Progenitor cell of endocrine pancreas (in vitro differentiated cells): ENCODE measurements at regions not wholly inside any gene's neighbourhood (a gene's known extent, or its start where the extent isn't known, plus 50 kb on each side); places are given as distances from the start of the nearest gene placed in this dataset.

Source experiments
- DNase-seq: peaks from one replicate; pipeline ENCODE4 v3.0.0; 2021; ENCODE audit warnings: low spot score; ENCODE audit not compliant: unreplicated experiment
- H3K27ac Mint-ChIP-seq: 2 replicates; pipeline ENCODE4 v1.8.0; 2021; ENCODE audit warnings: mild to moderate bottlenecking, moderate library complexity, mixed read lengths
- H3K27me3 Mint-ChIP-seq: 2 replicates; pipeline ENCODE4 v1.8.0; 2021; ENCODE audit warnings: mixed read lengths
- H3K36me3 Mint-ChIP-seq: 2 replicates; pipeline ENCODE4 v1.8.0; 2022; ENCODE audit warnings: mixed read lengths; ENCODE audit not compliant: insufficient read depth
- H3K4me1 Mint-ChIP-seq: 2 replicates; pipeline ENCODE4 v1.8.0; 2021; ENCODE audit warnings: low read depth, mixed read lengths
- H3K4me3 Mint-ChIP-seq: 2 replicates; pipeline ENCODE4 v1.8.0; 2021; ENCODE audit warnings: low read depth, mild to moderate bottlenecking, moderate library complexity, mixed read lengths
- H3K9me3 Mint-ChIP-seq: 2 replicates; pipeline ENCODE4 v1.8.0; 2021; ENCODE audit warnings: low read depth, mixed read lengths
- CTCF ChIP-seq: fragments of 200-600 bp; sonication (generic); IDR thresholded peaks from one replicate; pipeline ENCODE4 v1.5.0; 2021; ENCODE audit warnings: antibody characterized with exemption, mild to moderate bottlenecking; ENCODE audit not compliant: unreplicated experiment

DNA sequence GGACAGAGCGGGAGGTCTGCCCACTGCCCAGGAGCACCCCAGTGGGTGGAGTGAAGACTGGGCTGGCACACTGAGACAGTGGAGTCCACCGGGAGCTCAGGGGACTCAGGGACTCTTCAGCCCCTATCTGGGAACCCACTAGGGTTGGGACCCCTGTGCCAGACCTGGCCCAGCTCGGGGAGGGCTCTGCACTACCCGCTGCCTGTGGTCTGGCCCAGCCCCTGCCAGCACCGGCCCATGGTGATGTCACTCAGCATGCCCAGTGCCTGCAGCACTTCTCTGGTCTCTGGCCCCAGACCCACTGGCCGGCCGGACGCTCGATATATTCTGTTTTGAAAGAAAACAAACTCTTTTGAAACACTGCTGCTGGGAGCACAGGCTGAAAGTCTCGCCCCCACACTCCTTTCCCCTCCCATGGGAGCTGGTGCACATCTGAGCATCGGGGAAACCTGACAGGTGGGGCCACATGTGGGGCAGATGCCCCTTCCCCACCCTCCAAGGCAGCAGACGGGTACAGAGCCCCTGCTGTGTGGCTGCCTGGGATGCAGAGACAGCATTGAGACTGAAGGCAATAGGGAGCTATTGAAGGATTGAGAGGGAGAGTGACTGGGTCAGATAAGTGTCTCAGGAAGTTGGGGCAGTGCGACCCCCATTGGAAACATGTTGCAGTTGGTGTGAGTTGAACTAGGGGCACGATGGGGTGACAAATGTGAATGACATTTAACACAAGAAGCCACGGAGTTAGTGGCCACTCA, 62.9 kb downstream of the MYEOV start:
- DNase-seq: peak; percentile 5
- peaks cover 11% of the 10 kb centered on the region for H3K4me1 Mint-ChIP-seq
- no peaks in the 10 kb centered on the region for H3K36me3 Mint-ChIP-seq
- peak overlapping the region; percentile 49 for H3K27ac Mint-ChIP-seq
- TF ChIP-seq CTCF: no peak
- H3K4me3 Mint-ChIP-seq: no peak overlapping the region
- H3K9me3 Mint-ChIP-seq: no peaks in the 10 kb centered on the region
- peaks cover 6% of the 10 kb centered on the region for H3K27me3 Mint-ChIP-seq

GRCh38 chr11:69357458-69358397, 63.8 kb downstream of the MYEOV start:
- H3K27me3 Mint-ChIP-seq: peaks cover 6% of the 10 kb centered on the region
- DNase-seq: peak; percentile 8
- H3K4me1 Mint-ChIP-seq: peaks cover 3% of the 10 kb centered on the region
- no peaks in the 10 kb centered on the region for H3K36me3 Mint-ChIP-seq
- no peaks in the 10 kb centered on the region for H3K9me3 Mint-ChIP-seq
- no peak overlapping the region for H3K4me3 Mint-ChIP-seq
- no peak for TF ChIP-seq CTCF
- H3K27ac Mint-ChIP-seq: no peak overlapping the region

GRCh38 chr11:69358398-69359020, 64.6 kb downstream of the MYEOV start:
- no peak overlapping the region for H3K4me3 Mint-ChIP-seq
- H3K27ac Mint-ChIP-seq: no peak overlapping the region
- H3K36me3 Mint-ChIP-seq: no peaks in the 10 kb centered on the region
- no peak for TF ChIP-seq CTCF
- peak; percentile 4 for DNase-seq
- no peaks in the 10 kb centered on the region for H3K9me3 Mint-ChIP-seq
- peaks cover 6% of the 10 kb centered on the region for H3K27me3 Mint-ChIP-seq
- H3K4me1 Mint-ChIP-seq: peaks cover 1% of the 10 kb centered on the region

GRCh38 chr11:69359735-69360480, 66.0 kb downstream of the MYEOV start:
- H3K9me3 Mint-ChIP-seq: no peaks in the 10 kb centered on the region
- H3K27me3 Mint-ChIP-seq: peaks cover 6% of the 10 kb centered on the region
- no peak for DNase-seq
- H3K4me1 Mint-ChIP-seq: peaks cover 1% of the 10 kb centered on the region
- no peak overlapping the region for H3K27ac Mint-ChIP-seq
- TF ChIP-seq CTCF: no peak
- H3K36me3 Mint-ChIP-seq: no peaks in the 10 kb centered on the region
- H3K4me3 Mint-ChIP-seq: no peak overlapping the region

- H3K36me3 Mint-ChIP-seq: no peaks in the 10 kb centered on the region
- H3K4me1 Mint-ChIP-seq: peaks cover 1% of the 10 kb centered on the region
- no peak for TF ChIP-seq CTCF
- H3K27me3 Mint-ChIP-seq: peaks cover 6% of the 10 kb centered on the region
- peak; percentile 2 for DNase-seq
- no peak overlapping the region for H3K4me3 Mint-ChIP-seq
- no peaks in the 10 kb centered on the region for H3K9me3 Mint-ChIP-seq
- no peak overlapping the region for H3K27ac Mint-ChIP-seq
Observed at GRCh38 chr11:69360606-69361005, 66.7 kb downstream of the MYEOV start.
